Dendritic cell treated with granulocyte-macrophage colony-stimulating factor and Interleukin-4, amounts not matched to agents 40 ng/mL and 50 ng/mL, for 4 days (primary cell): ENCODE measurements at regions not wholly inside any gene's neighbourhood (a gene's known extent, or its start where the extent isn't known, plus 50 kb on each side); places are given as distances from the start of the nearest gene placed in this dataset.

Experiments
- H3K27ac Mint-ChIP-seq: one replicate; pipeline ENCODE4 v1.8.0; 2022; ENCODE audit warnings: mild to moderate bottlenecking, mixed read lengths
- H3K27me3 Mint-ChIP-seq: one replicate; pipeline ENCODE4 v1.8.0; 2022; ENCODE audit warnings: mild to moderate bottlenecking, mixed read lengths
- H3K36me3 Mint-ChIP-seq: one replicate; pipeline ENCODE4 v1.8.0; 2022; ENCODE audit warnings: low read depth, mixed read lengths
- H3K4me1 Mint-ChIP-seq: one replicate; pipeline ENCODE4 v1.8.0; 2022; ENCODE audit warnings: low read depth, mixed read lengths
- H3K4me3 Mint-ChIP-seq: one replicate; pipeline ENCODE4 v1.8.0; 2022; ENCODE audit warnings: mild to moderate bottlenecking, moderate library complexity, mixed read lengths
- H3K9me3 Mint-ChIP-seq: one replicate; pipeline ENCODE4 v1.8.0; 2022; ENCODE audit warnings: mixed read lengths
- intact Hi-C: fragments of 100-400 bp; cut with micrococcal nuclease; formaldehyde crosslinking; loops from one replicate; pipeline ENCODE4 v1.15.0; 2022

DNA sequence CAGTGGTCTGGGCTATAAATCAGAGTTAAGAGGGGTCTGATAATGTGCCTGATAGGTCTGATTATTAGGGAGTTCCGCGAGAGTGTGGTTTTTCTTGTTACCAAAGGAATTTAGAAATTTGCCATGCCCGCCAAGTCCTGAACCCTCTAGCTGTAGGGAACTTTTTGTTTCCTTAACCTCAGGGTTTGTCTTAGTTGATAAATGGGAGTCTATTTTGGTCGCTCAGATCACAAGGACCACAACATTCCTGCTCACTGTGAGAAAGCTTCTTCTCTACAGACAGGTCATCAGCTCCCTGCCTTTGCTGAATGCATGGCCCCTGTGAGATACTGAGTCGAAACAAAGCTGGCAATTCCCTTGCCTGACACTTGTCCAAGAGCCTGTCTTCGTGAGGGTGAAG lies 497.8 kb downstream of the HS3ST4 start:
- Mint-ChIP-seq H3K27ac (no peak overlapping the region), H3K4me1 (no peaks in the 10 kb centered on the region), H3K36me3 (no peaks in the 10 kb centered on the region), H3K4me3 (no peak overlapping the region), H3K27me3 (no peaks in the 10 kb centered on the region), H3K9me3 (peaks cover 19% of the 10 kb centered on the region)
- intact Hi-C loops: no loop called here

DNA sequence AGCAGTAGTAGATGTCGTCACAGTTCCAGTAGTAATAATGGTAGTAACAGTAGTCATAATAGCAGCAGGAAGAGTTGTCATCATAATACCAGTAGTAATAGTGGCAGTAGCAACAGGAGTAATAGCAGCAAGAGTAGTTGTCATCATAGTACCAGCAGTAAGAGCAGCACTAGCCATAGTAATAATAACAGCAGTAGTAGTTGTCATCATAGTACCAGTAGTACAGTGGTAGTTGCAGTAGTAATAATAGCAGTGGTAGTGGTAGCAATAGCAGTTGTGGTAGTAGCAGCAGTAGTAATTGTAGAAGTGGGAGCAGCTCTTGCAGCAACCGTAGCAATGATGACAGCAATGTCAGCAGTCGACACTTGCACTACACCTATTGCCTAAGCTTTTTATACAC lies 502.8 kb downstream of the HS3ST4 start:
- no peak overlapping the region for H3K4me3 Mint-ChIP-seq
- intact Hi-C loops: no loop called here
- H3K36me3 Mint-ChIP-seq: no peaks in the 10 kb centered on the region
- no peaks in the 10 kb centered on the region for H3K27me3 Mint-ChIP-seq
- no peak overlapping the region for H3K27ac Mint-ChIP-seq
- H3K9me3 Mint-ChIP-seq: peaks cover 13% of the 10 kb centered on the region
- no peaks in the 10 kb centered on the region for H3K4me1 Mint-ChIP-seq

DNA sequence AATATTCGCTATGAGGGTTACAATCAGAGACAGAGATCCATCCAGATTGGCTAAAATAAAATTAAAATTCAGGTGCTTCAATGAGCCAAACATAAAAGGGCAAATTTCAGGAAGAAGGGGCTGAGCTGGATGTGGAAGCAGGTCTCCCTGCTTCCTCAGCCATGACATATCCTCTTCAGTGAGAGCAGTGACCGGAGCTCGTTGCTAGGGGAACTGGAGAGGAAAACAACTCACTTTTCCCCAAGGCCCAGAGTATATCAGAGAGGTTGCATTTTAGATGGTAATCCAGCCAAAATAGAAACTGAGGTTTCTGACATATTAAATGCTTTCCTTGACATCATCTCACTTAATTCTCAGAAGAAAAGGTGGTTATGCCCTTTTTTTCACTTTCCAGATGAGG lies 503.5 kb downstream of the HS3ST4 start:
- Mint-ChIP-seq H3K36me3 (no peaks in the 10 kb centered on the region), H3K4me3 (no peak overlapping the region), H3K9me3 (peaks cover 13% of the 10 kb centered on the region), H3K27ac (no peak overlapping the region), H3K4me1 (no peaks in the 10 kb centered on the region), H3K27me3 (no peaks in the 10 kb centered on the region)
- intact Hi-C loops: no loop called here

DNA sequence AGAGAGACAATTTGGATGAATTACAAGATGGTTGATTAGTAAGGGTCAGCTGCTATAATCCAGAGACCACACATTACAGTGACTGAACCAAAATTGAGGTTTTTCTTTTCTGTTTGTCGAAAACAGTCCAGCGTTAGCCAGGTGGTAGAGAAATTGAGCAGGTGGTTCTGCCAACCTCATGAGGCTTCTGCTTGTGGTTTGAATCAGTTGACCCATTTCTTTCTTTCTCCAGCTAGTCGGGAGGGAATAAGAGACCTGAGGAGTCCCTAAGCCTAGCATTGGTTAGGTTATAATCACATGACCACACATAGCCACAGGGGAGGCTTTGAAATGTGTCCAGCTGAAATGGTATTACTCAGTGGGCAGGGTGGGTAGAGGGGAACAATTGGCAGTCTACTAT lies 504.6 kb downstream of the HS3ST4 start:
- no peaks in the 10 kb centered on the region for H3K36me3 Mint-ChIP-seq
- peaks cover 13% of the 10 kb centered on the region for H3K9me3 Mint-ChIP-seq
- no peak overlapping the region for H3K4me3 Mint-ChIP-seq
- intact Hi-C loops: no loop called here
- H3K27me3 Mint-ChIP-seq: no peaks in the 10 kb centered on the region
- no peak overlapping the region for H3K27ac Mint-ChIP-seq
- no peaks in the 10 kb centered on the region for H3K4me1 Mint-ChIP-seq

DNA sequence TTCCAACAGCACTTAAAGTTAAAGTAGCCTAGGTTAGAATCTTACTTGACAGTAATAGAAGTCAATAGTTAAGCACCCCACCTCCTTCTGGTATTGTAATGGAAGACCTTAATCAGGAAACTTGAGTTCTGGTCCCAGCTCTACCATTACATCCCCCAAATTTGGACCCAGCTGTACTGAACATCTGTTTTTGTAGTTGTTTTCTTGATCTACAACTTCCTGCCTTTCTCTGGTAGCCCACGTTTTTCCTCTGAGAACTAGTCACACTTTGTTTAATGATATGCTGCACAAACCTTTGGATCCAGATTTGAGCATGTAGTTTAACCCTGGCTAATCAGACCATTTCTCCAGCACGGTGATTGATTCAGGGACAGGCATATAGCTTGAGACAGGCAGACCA lies 505.0 kb downstream of the HS3ST4 start:
- H3K27me3 Mint-ChIP-seq: no peaks in the 10 kb centered on the region
- no peak overlapping the region for H3K27ac Mint-ChIP-seq
- peaks cover 13% of the 10 kb centered on the region for H3K9me3 Mint-ChIP-seq
- no peak overlapping the region for H3K4me3 Mint-ChIP-seq
- intact Hi-C loops: no loop called here
- no peaks in the 10 kb centered on the region for H3K36me3 Mint-ChIP-seq
- H3K4me1 Mint-ChIP-seq: no peaks in the 10 kb centered on the region

DNA sequence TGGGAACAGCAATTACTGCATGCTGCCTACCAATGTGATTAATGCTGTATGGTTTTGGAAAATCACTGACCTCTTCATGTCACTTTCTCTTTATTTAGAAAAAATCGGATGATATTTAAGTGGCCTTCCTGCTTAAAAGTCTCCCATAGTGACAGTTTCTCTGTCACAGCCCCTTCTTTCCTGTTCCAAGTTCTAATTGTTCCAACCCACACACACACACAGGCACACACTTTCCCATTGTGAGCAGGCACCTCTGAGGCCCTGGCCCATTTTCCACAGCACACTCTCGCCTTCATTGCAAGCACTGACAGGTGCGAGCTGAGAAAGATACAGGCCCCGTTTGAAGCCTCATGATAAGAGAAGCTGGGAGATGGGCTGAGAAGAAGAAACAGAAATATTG lies 505.9 kb downstream of the HS3ST4 start:
- Mint-ChIP-seq H3K4me3 (no peak overlapping the region), H3K27me3 (no peaks in the 10 kb centered on the region), H3K4me1 (no peaks in the 10 kb centered on the region), H3K27ac (no peak overlapping the region), H3K9me3 (peaks cover 13% of the 10 kb centered on the region), H3K36me3 (no peaks in the 10 kb centered on the region)
- intact Hi-C loops: no loop called here

DNA sequence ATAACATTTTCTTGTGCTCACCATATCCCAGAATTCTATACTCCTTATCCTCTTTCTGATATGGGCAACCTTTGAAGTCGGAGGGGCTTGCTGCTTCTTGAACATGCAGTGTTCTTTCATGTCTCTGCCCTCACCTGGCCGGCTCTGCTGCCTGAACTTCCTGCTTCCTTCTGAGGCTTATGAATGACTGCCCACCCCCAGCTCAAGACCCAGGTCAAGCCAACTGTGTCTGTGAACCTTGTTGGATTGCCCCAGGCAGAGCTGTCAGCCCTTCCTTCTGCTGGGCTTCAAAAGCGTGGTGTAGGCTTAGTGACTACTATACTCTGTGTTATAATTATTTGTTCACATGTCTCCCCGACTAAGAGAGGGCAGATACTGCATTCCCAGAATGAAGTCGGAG lies 506.5 kb downstream of the HS3ST4 start:
- Mint-ChIP-seq H3K9me3 (peaks cover 12% of the 10 kb centered on the region), H3K4me1 (no peaks in the 10 kb centered on the region), H3K4me3 (no peak overlapping the region), H3K27me3 (no peaks in the 10 kb centered on the region), H3K36me3 (no peaks in the 10 kb centered on the region), H3K27ac (no peak overlapping the region)
- intact Hi-C loops: no loop called here

DNA sequence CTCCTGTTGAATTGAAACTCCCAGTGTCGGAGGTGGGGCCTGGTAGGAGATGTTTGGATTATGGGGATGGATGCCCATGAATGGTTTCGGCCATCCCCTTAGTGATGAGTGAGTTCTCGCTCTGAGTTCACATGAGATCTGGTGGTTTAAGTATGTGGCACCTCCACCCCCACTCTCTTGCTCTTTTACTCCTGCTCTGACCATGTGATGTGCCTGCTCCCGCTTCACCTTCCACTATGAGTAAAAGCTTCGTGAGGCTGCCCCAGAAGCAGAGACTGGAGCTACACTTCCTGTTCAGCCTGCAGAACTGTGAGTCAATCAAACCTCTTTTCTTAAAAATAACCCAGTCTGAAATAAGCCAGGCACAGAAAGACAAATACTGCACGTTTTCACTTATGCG lies 512.4 kb downstream of the HS3ST4 start:
- H3K36me3 Mint-ChIP-seq: no peaks in the 10 kb centered on the region
- H3K27me3 Mint-ChIP-seq: no peaks in the 10 kb centered on the region

DNA sequence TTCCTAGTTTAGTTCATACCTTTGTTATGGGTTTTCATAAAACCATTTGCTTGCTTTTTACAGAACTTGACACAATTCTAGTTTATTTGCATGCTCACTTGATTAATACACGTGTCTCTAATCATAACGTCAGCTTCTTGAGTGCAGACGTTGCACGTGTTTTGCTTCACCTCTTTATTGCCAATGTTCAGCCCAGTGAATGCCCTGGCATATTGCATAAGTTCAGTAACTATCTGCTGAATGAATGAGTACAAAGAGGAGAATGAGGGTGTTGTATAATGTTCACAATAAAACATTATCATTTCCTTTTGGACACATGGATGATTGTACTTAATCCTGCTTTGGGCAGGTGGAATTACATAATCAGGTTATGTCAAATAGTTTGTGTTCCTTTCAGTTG lies 519.8 kb downstream of the HS3ST4 start:
- intact Hi-C loops: no loop called here
- H3K36me3 Mint-ChIP-seq: no peaks in the 10 kb centered on the region
- H3K27me3 Mint-ChIP-seq: no peaks in the 10 kb centered on the region
- no peaks in the 10 kb centered on the region for H3K9me3 Mint-ChIP-seq
- H3K4me3 Mint-ChIP-seq: no peak overlapping the region
- no peak overlapping the region for H3K27ac Mint-ChIP-seq
- H3K4me1 Mint-ChIP-seq: no peaks in the 10 kb centered on the region

More for the DNA sequence above, 512.4 kb downstream of the HS3ST4 start:
- no peaks in the 10 kb centered on the region for H3K4me1 Mint-ChIP-seq
- no peak overlapping the region for H3K4me3 Mint-ChIP-seq
- intact Hi-C loops: no loop called here
- H3K27ac Mint-ChIP-seq: no peak overlapping the region
- no peaks in the 10 kb centered on the region for H3K9me3 Mint-ChIP-seq

DNA sequence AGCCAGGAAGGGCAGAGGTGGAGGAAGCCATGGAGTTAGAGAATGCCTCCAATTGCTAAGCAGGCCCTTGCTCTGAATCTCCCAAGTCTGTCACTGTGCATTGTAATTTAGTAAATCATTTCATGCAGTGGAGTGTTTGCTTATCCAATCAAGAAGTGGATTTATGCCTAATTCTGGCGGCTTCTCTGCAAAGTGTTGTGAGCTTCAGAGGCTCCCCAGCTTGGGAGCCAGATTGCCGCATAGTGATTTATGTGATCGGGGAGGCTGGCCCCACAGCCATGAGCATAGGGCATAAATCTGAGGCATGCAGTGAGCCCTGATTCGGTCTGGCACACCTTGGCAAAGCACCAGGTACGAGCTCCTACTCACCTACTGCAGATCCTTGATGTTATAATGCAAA lies 520.8 kb downstream of the HS3ST4 start:
- no peaks in the 10 kb centered on the region for H3K4me1 Mint-ChIP-seq
- no peaks in the 10 kb centered on the region for H3K36me3 Mint-ChIP-seq
- intact Hi-C loops: no loop called here
- no peak overlapping the region for H3K27ac Mint-ChIP-seq
- no peaks in the 10 kb centered on the region for H3K9me3 Mint-ChIP-seq
- no peak overlapping the region for H3K4me3 Mint-ChIP-seq
- H3K27me3 Mint-ChIP-seq: no peaks in the 10 kb centered on the region

DNA sequence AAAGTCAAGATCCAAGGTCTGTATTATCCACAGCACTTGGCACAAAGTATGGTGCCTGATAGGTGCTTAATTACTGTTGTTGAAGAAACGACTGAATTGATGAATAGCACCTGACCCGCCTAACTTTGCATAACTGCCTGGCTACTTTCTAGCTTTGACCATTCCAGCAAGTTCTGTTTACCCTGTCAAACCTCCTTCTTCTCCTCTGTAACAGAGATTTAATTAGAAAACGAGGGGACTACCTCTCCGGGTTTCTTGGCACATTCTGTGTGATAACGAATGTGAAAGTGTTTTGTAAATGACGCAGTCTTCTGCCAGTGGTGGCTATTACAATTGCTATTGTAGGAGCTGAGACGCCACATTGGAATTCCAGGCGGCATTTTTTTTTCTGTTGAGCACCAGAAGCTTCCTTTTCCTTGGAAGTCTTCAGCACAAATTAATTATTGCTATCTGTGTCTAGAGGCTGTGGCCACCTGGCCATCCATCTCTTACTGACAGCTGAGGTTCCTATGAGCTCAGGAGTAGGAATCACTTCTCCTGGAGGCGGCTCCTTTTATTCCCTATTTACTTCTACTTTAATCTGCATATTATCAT lies 522.9 kb downstream of the HS3ST4 start:
- no peaks in the 10 kb centered on the region for H3K9me3 Mint-ChIP-seq

DNA sequence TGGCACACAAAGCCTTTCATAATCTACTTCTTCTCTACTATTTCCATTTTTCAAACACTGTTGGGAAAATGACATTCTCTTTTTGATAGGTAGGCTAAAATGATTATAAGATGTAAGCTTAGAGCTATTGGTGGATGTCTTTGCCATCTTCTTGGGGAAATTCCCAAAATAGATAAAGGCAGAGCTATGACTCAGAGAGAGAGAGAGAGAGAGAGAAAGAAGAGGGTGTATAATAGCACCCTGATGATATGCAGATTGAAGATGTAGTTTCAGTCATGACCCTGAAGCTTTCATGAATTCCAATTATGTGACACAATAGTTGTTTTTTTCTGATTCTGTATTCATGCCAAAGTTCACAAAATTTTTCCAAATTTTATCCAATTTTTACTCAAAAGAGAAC lies 529.1 kb downstream of the HS3ST4 start:
- Mint-ChIP-seq H3K27ac (no peak overlapping the region), H3K4me1 (no peaks in the 10 kb centered on the region), H3K9me3 (no peaks in the 10 kb centered on the region), H3K27me3 (no peaks in the 10 kb centered on the region), H3K4me3 (no peak overlapping the region), H3K36me3 (no peaks in the 10 kb centered on the region)
- intact Hi-C loops: no loop called here

More for the DNA sequence above, 522.9 kb downstream of the HS3ST4 start:
- no peak overlapping the region for H3K4me3 Mint-ChIP-seq
- H3K36me3 Mint-ChIP-seq: no peaks in the 10 kb centered on the region
- no peaks in the 10 kb centered on the region for H3K4me1 Mint-ChIP-seq
- no peak overlapping the region for H3K27ac Mint-ChIP-seq
- H3K27me3 Mint-ChIP-seq: no peaks in the 10 kb centered on the region
- intact Hi-C loops: no loop called here

DNA sequence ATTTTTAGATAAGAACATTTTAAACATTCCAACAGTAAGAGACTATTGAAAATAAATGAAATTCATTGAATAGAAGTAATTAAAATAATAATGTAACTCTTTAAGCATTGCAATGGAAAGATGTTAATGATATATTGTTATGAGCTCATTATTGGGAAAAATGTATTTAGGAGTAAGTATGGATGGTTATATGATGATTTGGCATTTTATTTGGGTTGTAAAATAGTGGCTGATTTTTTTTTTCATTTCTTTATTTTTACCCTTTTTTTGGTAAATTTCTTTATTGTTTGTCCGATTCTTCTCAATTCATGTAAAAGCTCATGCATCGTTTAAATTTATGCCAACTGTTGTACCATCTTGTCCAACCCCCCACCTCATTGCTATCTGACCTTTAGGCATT lies 539.9 kb downstream of the HS3ST4 start:
- no peak overlapping the region for H3K27ac Mint-ChIP-seq
- intact Hi-C loops: no loop called here
- H3K36me3 Mint-ChIP-seq: no peaks in the 10 kb centered on the region
- no peaks in the 10 kb centered on the region for H3K9me3 Mint-ChIP-seq
- no peaks in the 10 kb centered on the region for H3K27me3 Mint-ChIP-seq
- H3K4me1 Mint-ChIP-seq: no peaks in the 10 kb centered on the region
- H3K4me3 Mint-ChIP-seq: no peak overlapping the region

DNA sequence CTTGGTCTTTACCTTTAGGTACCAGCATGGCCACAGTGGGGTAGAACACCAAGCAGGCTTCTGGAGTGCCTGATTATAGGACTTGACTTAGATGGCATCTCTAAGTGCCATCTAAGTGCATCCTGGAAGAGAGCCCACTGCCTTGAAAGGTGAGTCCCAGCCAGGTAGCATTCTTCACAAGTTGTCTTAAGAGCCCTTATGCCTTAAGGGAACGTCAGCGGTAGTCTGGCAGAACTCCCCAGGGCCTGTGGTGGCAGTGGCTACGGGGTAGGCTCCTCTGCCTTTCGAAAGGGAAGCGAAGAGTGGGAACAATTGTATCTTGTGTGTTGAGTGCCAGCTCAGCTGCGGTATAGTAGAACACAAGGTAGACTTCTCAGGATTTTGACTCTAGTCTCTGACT lies 549.0 kb downstream of the HS3ST4 start:
- intact Hi-C loops: no loop called here
- peaks cover 35% of the 10 kb centered on the region for H3K9me3 Mint-ChIP-seq
- H3K27ac Mint-ChIP-seq: no peak overlapping the region

DNA sequence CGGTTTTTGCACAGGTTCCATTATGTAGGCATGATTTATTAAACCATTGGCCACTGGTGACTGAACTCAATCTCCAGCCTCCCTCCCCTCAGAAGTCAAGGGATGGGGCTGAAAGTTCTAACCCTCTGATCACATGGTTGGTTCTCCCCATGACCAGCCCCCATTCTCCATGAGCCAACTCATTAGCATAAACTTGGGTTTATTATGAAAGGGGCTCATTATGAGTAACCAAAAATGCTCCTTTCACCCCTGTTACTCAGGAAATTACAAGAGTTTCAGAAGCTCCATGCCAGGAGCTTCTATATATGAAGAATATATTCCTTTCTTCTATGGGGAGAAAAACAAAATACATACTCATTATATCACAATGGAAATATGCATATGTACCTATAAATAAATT lies 555.3 kb downstream of the HS3ST4 start:
- intact Hi-C loops: no loop called here
- Mint-ChIP-seq H3K9me3 (peaks cover 38% of the 10 kb centered on the region), H3K36me3 (no peaks in the 10 kb centered on the region), H3K27me3 (no peaks in the 10 kb centered on the region), H3K27ac (no peak overlapping the region), H3K4me1 (no peaks in the 10 kb centered on the region), H3K4me3 (no peak overlapping the region)

More for the DNA sequence above, 549.0 kb downstream of the HS3ST4 start:
- H3K36me3 Mint-ChIP-seq: no peaks in the 10 kb centered on the region
- H3K4me1 Mint-ChIP-seq: no peaks in the 10 kb centered on the region
- H3K27me3 Mint-ChIP-seq: no peaks in the 10 kb centered on the region
- H3K4me3 Mint-ChIP-seq: no peak overlapping the region
